OCI-LY3 (cell line): ENCODE measurements at regions not wholly inside any gene's neighbourhood (a gene's known extent, or its start where the extent isn't known, plus 50 kb on each side); places are given as distances from the start of the nearest gene placed in this dataset.

Experiments used
- H2AFZ ChIP-seq: fragments of 200-600, 300-600 bp; shearing (Covaris generic); 2 replicates; pipeline ENCODE4 v1.6.0; 2014; ENCODE audit warnings: antibody characterized with exemption, low read depth, low read length
- H3K27ac ChIP-seq: fragments of 200-600, 300-600 bp; sonication (generic); 2 replicates; pipeline ENCODE4 v1.5.1; 2014; ENCODE audit warnings: mild to moderate bottlenecking, low read length, moderate library complexity, mixed read lengths
- H3K27me3 ChIP-seq: fragments of 200-600, 300-600 bp; sonication (generic); 2 replicates; pipeline ENCODE4 v1.6.1; 2014; ENCODE audit warnings: low read depth, low read length, mixed read lengths
- H3K36me3 ChIP-seq: fragments of 200-600, 300-600 bp; sonication (generic); replicated peaks from 2 replicates; pipeline ENCODE3; 2014; ENCODE audit warnings: low read depth, low read length, mixed read lengths
- H3K4me1 ChIP-seq: fragments of 300-600, 200-600 bp; sonication (generic); 2 replicates; pipeline ENCODE4 v1.6.1; 2014; ENCODE audit warnings: low read length, mixed read lengths
- H3K4me2 ChIP-seq: fragments of 200-600, 300-600 bp; sonication (generic); 2 replicates; pipeline ENCODE4 v1.6.1; 2014; ENCODE audit warnings: low read length, mixed read lengths
- H3K4me3 ChIP-seq: fragments of 300-600, 200-600 bp; sonication (generic); 2 replicates; pipeline ENCODE4 v1.5.1; 2014; ENCODE audit warnings: antibody characterized with exemption, mild to moderate bottlenecking, low read length, moderate library complexity
- H3K79me2 ChIP-seq: fragments of 300-600, 200-600 bp; shearing (Covaris generic); 2 replicates; pipeline ENCODE4 v1.6.1; 2014; ENCODE audit warnings: mild to moderate bottlenecking, low read length, mixed read lengths
- H3K9ac ChIP-seq: fragments of 300-600, 200-600 bp; shearing (Covaris generic); 2 replicates; pipeline ENCODE4 v1.6.0; 2014; ENCODE audit warnings: mild to moderate bottlenecking, low read length, moderate library complexity
- H3K9me3 ChIP-seq: fragments of 200-600, 300-600 bp; shearing (Covaris generic); 2 replicates; pipeline ENCODE4 v1.6.1; 2014; ENCODE audit warnings: low read length, mixed read lengths; ENCODE audit not compliant: insufficient read depth
- H4K20me1 ChIP-seq: fragments of 200-600, 300-600 bp; sonication (generic); 2 replicates; pipeline ENCODE4 v1.6.1; 2016; ENCODE audit warnings: low read length, mixed read lengths; ENCODE audit not compliant: insufficient read depth
- EZH2phosphoT487 ChIP-seq: fragments of 200-600 bp; shearing (Covaris generic); IDR thresholded peaks from 2 replicates; pipeline ENCODE4 v1.6.1; 2018; ENCODE audit warnings: antibody characterized with exemption, mixed run types, low read depth
- TF ChIP-seq, protein P1 (sequence below): fragments of 200-600, 300-600 bp; sonication (generic); IDR thresholded peaks from 2 replicates; pipeline ENCODE4 v1.5.1; 2014; ENCODE audit warnings: antibody characterized with exemption, low read length, low read depth

DNA sequence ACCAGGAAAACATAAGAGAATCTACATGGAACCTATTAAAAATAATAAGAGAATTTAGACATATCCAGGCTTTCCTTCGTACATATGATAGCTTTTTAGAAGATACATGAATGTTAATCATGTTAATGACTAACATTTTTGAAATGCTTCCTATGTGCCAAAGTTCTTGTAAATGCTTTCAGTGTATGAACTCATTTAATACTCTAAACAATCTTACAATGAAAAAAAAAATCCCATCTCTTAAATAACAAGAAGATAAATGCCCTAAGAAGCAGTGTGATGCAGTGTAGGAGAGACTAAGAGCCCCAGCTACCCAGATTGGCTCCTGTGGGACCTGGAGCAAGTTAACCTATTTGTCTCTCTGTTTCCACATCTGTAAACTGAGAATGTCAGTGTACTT is 220.4 kb upstream of the MYOCD start:
- Histone ChIP-seq H3K27ac (no peak overlapping the region), H3K4me3 (no peak overlapping the region)
- no peak for TF ChIP-seq EZH2phosphoT487
- TF ChIP-seq, protein P1, sequence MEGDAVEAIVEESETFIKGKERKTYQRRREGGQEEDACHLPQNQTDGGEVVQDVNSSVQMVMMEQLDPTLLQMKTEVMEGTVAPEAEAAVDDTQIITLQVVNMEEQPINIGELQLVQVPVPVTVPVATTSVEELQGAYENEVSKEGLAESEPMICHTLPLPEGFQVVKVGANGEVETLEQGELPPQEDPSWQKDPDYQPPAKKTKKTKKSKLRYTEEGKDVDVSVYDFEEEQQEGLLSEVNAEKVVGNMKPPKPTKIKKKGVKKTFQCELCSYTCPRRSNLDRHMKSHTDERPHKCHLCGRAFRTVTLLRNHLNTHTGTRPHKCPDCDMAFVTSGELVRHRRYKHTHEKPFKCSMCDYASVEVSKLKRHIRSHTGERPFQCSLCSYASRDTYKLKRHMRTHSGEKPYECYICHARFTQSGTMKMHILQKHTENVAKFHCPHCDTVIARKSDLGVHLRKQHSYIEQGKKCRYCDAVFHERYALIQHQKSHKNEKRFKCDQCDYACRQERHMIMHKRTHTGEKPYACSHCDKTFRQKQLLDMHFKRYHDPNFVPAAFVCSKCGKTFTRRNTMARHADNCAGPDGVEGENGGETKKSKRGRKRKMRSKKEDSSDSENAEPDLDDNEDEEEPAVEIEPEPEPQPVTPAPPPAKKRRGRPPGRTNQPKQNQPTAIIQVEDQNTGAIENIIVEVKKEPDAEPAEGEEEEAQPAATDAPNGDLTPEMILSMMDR, result no peak

DNA sequence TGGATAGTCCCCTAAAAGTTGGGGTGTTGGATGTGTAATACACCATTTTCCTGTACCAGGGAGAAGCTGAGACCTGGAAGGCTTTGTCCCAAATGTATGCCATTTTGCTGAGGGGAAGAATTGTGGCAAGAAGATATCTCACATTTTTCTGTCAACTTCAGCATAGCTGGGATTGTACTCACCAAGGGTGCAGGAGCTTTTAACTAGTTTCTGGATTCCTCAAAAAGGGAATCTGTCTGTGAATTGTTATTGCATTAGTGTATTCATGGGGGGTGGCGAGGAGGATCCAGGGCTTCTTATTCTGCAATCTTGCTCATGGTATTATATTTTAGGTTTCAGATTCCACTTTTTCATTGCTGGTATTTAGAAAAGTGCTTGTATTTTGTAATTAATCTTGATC is 208.2 kb upstream of the MYOCD start:
- H3K4me1 ChIP-seq, result no peaks in the 10 kb centered on the region
- H3K9ac ChIP-seq, result no peak overlapping the region
- H3K36me3 ChIP-seq, result no peaks in the 10 kb centered on the region
- TF ChIP-seq, protein P1, result no peak
- no peak for TF ChIP-seq EZH2phosphoT487
- no peak overlapping the region for H2AFZ ChIP-seq
- H3K27me3 ChIP-seq, result no peaks in the 10 kb centered on the region
- no peak overlapping the region for H3K4me2 ChIP-seq
- no peak overlapping the region for H3K4me3 ChIP-seq
- no peaks in the 10 kb centered on the region for H3K79me2 ChIP-seq
- H4K20me1 ChIP-seq, result no peaks in the 10 kb centered on the region
- peaks cover 16% of the 10 kb centered on the region; the same call in 1 of the 2 replicates for H3K9me3 ChIP-seq
- H3K27ac ChIP-seq, result no peak overlapping the region

More for the DNA sequence above, 220.4 kb upstream of the MYOCD start:
- Histone ChIP-seq H3K4me1 (peaks cover 13% of the 10 kb centered on the region), H2AFZ (no peak overlapping the region), H4K20me1 (no peaks in the 10 kb centered on the region), H3K27me3 (no peaks in the 10 kb centered on the region), H3K79me2 (no peaks in the 10 kb centered on the region), H3K9ac (no peak overlapping the region), H3K4me2 (no peak overlapping the region), H3K9me3 (0 out of 2 replicates have a peak, but pooled peaks cover 4% of the 10 kb centered on the region), H3K36me3 (peaks cover 5% of the 10 kb centered on the region)

DNA sequence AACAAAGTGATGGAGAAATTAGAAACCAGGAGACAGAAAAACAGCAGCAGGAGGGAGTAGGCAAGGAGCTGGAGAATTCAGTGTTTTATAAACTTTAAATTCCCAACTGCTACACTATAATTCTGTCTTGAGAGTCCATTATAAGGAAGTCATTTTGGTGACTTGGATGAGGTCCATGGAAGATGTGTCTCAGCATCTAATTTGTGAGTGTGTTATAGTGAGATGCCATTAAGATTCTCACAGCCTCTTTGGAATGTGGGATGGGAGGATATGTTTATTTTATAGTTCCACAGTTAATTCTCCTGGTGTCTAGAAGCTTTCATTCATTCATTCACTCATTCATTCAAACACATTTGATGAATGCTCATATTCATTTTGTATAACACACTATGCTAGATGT is 206.0 kb upstream of the MYOCD start:
- Histone ChIP-seq H3K79me2 (no peaks in the 10 kb centered on the region), H2AFZ (no peak overlapping the region), H3K27me3 (no peaks in the 10 kb centered on the region), H3K27ac (no peak overlapping the region), H4K20me1 (no peaks in the 10 kb centered on the region), H3K4me2 (no peak overlapping the region), H3K4me3 (no peak overlapping the region), H3K9me3 (peaks cover 16% of the 10 kb centered on the region; the same call in 1 of the 2 replicates), H3K9ac (no peak overlapping the region), H3K4me1 (no peaks in the 10 kb centered on the region), H3K36me3 (no peaks in the 10 kb centered on the region)
- TF ChIP-seq, protein P1, result no peak
- no peak for TF ChIP-seq EZH2phosphoT487

DNA sequence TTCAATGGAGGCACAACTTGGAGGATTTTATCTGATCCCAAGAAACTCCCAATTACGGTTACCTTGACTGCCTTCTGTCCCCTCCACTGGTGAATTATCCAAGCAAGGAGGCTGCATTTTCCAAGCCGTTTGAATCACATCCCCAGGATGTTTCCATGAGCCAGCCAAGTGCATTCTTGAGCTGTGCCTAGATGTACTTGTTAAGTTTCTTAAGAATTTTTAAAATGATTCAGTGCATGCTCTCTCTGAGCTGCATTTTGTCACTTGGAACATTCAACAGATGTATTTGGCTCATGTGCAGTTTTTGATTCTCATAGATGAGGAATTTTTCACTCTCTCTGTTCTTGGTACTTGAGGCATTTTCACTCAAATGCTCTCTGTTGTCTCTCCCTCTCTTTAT is 202.6 kb upstream of the MYOCD start:
- Histone ChIP-seq H3K4me3 (no peak overlapping the region), H3K4me2 (no peak overlapping the region), H2AFZ (no peak overlapping the region), H3K79me2 (no peaks in the 10 kb centered on the region), H3K27me3 (no peaks in the 10 kb centered on the region), H3K9me3 (no peaks in the 10 kb centered on the region), H3K36me3 (no peaks in the 10 kb centered on the region), H3K4me1 (no peaks in the 10 kb centered on the region), H3K27ac (no peak overlapping the region), H4K20me1 (no peaks in the 10 kb centered on the region), H3K9ac (no peak overlapping the region)
- TF ChIP-seq EZH2phosphoT487, result no peak
- TF ChIP-seq, protein P1, result no peak
